Putamen (tissue), 1 donor: ENCODE measurements at regions not wholly inside any gene's neighbourhood (a gene's known extent, or its start where the extent isn't known, plus 50 kb on each side); places are given as distances from the start of the nearest gene placed in this dataset.
"Not testable (repeated sequence)": the region's sequence is repeated elsewhere in the genome, so short reads cannot be mapped to it uniquely, and the experiment has no call there.

Experiments
- DNase-seq: peaks from one replicate; pipeline ENCODE4 v3.0.0-alpha.2; 2016; ENCODE audit warnings: low spot score

DNA sequence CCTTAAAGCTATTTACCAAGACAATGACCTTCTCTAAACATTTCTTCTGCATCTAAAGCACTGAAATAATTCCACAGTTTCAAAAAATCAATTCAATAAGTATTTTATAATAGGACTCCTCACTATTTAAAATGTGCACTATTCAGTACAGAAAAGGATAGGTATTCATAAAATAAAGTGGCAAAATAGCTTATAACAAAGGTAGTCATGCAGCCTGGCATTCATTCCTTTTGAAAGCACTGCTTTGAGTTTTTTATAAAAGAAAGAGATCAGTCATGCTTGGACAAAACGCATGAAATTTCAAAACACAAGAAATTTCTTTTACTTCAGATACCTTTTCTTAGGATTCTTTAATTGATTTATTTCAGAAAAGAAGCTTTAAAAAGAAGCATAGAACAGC is 689.7 kb upstream of the PHF14 start:
- DNase-seq, result no peak

DNA sequence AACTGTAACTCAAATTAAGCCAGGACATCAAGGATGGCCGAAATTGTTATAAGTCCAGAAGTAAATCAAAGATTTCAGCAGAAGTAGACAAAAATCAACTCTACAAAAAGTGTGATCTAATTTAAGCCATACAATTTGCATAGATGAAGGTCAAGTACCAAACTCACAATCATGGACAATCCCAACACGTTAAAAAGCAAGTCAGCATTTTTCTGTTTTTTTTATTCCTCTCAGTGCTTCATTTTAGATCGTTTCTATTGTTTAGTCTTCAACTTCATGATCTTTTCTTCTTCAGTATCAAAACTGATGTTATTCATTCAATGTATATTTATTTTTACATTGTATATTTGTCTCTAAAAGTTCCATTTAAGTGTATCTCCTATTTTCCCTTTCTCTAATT is 674.3 kb upstream of the PHF14 start:
- no peak for DNase-seq

DNA sequence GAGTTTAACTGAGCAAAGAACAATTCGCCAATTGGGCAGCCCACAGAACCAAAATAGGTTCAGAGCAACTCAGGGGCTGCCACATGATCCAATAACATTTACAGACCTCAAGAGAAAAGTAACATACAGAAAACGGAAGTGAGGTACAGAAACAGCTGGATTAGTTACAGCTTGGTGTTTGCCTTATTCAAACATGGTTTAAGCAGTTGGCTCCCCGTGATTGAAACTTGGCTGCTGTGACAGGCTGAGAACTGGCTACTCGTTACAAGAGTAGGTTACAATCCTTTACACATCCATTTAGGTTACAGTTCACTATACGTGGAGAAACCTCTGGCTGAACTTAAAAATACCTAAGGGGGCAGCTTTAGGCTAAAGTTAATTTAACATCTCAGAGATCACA is 673.1 kb upstream of the PHF14 start:
- DNase-seq, result no peak

GRCh38 chr7:10308276-10308675 is 665.4 kb upstream of the PHF14 start:
- DNase-seq, result no peak

- DNase-seq, result no peak
These were observed 660.7 kb upstream of the PHF14 start for GRCh38 chr7:10312942-10313341.

GRCh38 chr7:10315881-10316280 is 657.8 kb upstream of the PHF14 start:
- no peak for DNase-seq

GRCh38 chr7:10316488-10316887 is 657.2 kb upstream of the PHF14 start:
- DNase-seq, result no peak

GRCh38 chr7:10325395-10325794 is 648.3 kb upstream of the PHF14 start:
- no peak for DNase-seq

- DNase-seq, result no peak
These were observed 630.6 kb upstream of the PHF14 start for GRCh38 chr7:10343108-10343507.

- DNase-seq, result no peak
These were observed 627.6 kb upstream of the PHF14 start for GRCh38 chr7:10346032-10346431.

- no peak for DNase-seq
These were observed 617.9 kb upstream of the PHF14 start for GRCh38 chr7:10355816-10356215.

GRCh38 chr7:10360050-10360449 is 613.6 kb upstream of the PHF14 start:
- no peak for DNase-seq

GRCh38 chr7:10401793-10402192 is 571.9 kb upstream of the PHF14 start:
- DNase-seq, result no peak

- DNase-seq, result peak; percentile 45
These were observed 561.2 kb upstream of the PHF14 start for GRCh38 chr7:10412422-10413019.

GRCh38 chr7:10418985-10419384 is 554.7 kb upstream of the PHF14 start:
- DNase-seq, result no peak

- no peak for DNase-seq
These were observed 544.6 kb upstream of the PHF14 start for GRCh38 chr7:10429031-10429430.

DNA sequence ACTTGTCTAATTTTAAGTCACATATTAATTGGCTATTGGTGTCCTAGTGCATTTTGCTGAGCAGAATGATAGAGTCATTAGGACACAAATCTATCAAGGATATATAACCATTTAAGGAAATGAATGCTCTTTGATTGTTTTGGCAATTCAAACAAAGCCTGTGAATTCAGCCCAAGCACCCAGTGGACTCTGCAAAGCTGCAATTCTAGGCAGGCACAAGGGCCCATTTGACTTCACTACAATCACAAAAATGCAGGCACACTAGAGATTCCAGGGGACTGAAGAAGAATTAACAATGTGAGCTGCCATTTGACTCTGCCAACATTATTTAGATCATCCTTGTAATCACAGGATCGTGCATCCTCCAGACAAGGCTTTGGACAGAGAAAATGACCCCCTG is 544.2 kb upstream of the PHF14 start:
- DNase-seq, result peak; percentile 14

DNA sequence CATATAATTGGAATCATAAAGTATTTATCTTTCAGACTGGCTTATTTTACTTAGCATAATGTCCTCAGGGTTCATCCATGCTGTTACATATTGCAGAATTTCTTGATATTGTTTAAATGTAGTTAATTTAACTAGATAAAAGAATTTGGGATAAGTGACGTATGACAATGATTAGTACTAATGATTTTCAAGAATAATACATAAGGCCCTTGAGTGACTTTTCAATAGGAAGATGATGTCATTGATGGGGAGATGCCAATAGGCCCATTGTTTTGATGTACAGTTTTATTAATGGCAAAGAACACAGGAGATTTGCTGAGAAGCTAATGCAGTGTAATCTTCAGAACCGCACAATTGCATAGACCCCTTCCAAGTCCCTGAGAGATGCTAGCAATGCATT is 537.4 kb upstream of the PHF14 start:
- no peak for DNase-seq

GRCh38 chr7:10439027-10439426 is 534.6 kb upstream of the PHF14 start:
- DNase-seq, result no peak

- no peak for DNase-seq
These were observed 517.7 kb upstream of the PHF14 start for GRCh38 chr7:10455936-10456335.

DNA sequence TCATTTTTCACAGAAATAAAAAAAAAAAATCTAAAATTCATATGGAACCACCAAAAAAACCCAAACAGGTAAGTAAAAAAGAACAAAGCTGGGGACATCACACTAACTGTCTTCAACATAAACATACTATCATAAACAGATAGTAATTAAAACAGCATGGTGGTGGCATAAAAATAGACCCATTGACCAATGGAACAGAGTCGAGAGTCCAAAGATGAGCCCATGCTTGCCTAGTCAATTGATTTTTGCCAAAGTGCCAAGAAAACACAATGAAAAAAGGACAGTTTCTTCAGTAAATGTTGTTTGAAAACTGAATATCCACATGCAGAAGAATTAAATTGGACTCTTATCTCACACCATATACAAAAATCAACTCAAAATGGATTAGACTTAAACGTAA is 513.2 kb upstream of the PHF14 start:
- DNase-seq, result no peak

DNA sequence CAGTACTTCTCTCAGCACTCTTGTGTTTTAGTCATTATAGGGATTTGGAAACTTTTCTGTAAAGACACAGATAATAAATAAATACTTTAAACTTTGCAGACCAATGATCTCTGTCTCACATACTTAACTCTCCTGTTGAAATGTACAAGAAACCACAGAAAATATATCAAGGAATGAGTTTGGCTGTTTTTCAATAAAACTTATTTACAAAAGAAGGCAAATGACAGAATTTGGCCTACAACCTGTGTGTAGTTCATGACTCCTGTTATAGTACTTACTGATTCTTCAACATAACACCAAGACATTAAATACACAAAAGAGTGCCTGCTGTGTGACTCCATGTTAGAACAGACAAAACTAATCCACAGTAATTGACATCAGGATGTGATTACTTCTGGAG is 510.0 kb upstream of the PHF14 start:
- no peak for DNase-seq

- DNase-seq, result not testable (repeated sequence)
These were observed 508.1 kb upstream of the PHF14 start for GRCh38 chr7:10465536-10465935.

DNA sequence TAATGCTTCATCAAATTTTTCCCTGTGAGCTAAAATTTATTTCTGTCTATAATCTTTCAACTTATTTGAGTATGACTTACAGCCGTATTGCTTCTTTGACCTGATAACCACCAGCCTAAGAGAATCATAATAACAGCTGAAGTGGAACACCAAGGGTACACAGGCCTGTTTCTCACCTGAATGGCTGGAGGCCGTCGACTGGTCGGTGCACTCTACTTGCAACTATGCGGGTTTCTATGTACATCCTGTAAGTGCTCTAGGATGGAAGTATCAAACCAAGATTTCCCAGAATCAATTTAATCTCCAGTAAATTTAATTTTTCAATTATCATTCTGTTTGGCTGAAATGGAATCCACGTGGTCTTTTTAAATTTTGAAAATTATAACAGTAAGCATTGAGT is 504.8 kb upstream of the PHF14 start:
- no peak for DNase-seq

GRCh38 chr7:10469476-10469875 is 504.2 kb upstream of the PHF14 start:
- DNase-seq, result no peak
